Neural cell (in vitro differentiated cells): ENCODE measurements at regions not wholly inside any gene's neighbourhood (a gene's known extent, or its start where the extent isn't known, plus 50 kb on each side); places are given as distances from the start of the nearest gene placed in this dataset.

Experiments
- H2AFZ ChIP-seq: fragments of 200-600, 300-800 bp; sonication (generic), shearing (Covaris generic); 2 replicates; pipeline ENCODE4 v1.6.0; 2014; ENCODE audit warnings: low read depth, mild to moderate bottlenecking, antibody characterized with exemption, low read length, moderate library complexity
- H3F3A ChIP-seq: fragments of 200-600 bp; shearing (Covaris generic); 2 replicates; pipeline ENCODE4 v1.6.1; 2016; ENCODE audit warnings: mild to moderate bottlenecking, moderate library complexity, mixed read lengths, antibody characterized with exemption, low read length; ENCODE audit not compliant: insufficient read depth, poor library complexity, severe bottlenecking
- H3K27ac ChIP-seq: fragments of 200-600, 300-800 bp; sonication (generic), shearing (Covaris generic); 2 replicates; pipeline ENCODE4 v1.5.1; 2014; ENCODE audit warnings: mild to moderate bottlenecking, low read length, moderate library complexity
- H3K27me3 ChIP-seq: fragments of 300-800, 200-600 bp; sonication (generic), shearing (Covaris generic); 2 replicates; pipeline ENCODE4 v1.6.0; 2014; ENCODE audit warnings: mild to moderate bottlenecking, low read depth, low read length, moderate library complexity; ENCODE audit not compliant: insufficient read depth
- H3K36me3 ChIP-seq: fragments of 300-800, 200-600 bp; sonication (generic), shearing (Covaris generic); 2 replicates; pipeline ENCODE4 v1.5.1; 2014; ENCODE audit warnings: mild to moderate bottlenecking, antibody characterized with exemption, low read length, moderate library complexity; ENCODE audit not compliant: insufficient read depth
- H3K4me2 ChIP-seq: fragments of 300-800, 200-600 bp; sonication (generic), shearing (Covaris generic); 2 replicates; pipeline ENCODE4 v1.6.0; 2014; ENCODE audit warnings: mild to moderate bottlenecking, low read length
- H3K4me3 ChIP-seq: fragments of 300-800, 200-600 bp; sonication (generic), shearing (Covaris generic); 2 replicates; pipeline ENCODE4 v1.5.1; 2014; ENCODE audit warnings: mild to moderate bottlenecking, low read length, moderate library complexity
- H3K79me2 ChIP-seq: fragments of 200-600 bp; shearing (Covaris generic); replicated peaks from 2 replicates; pipeline ENCODE4 v1.6.0; 2014; ENCODE audit warnings: mild to moderate bottlenecking, low read length, moderate library complexity; ENCODE audit not compliant: insufficient read depth
- H3K9ac ChIP-seq: fragments of 300-800, 200-600 bp; sonication (generic), shearing (Covaris generic); 2 replicates; pipeline ENCODE4 v1.6.1; 2016; ENCODE audit warnings: mild to moderate bottlenecking, low read length, mixed read lengths
- H3K9me2 ChIP-seq: fragments of 200-600 bp; shearing (Covaris generic); 2 replicates; pipeline ENCODE4 v1.6.1; 2016; ENCODE audit warnings: mild to moderate bottlenecking, low read length, mixed read lengths; ENCODE audit not compliant: insufficient read depth
- H3K9me3 ChIP-seq: fragments of 200-600, 300-800 bp; sonication (generic), shearing (Covaris generic); 2 replicates; pipeline ENCODE4 v1.6.1; 2016; ENCODE audit warnings: mild to moderate bottlenecking, mixed run types, low read length, moderate library complexity, mixed read lengths
- H4K20me1 ChIP-seq: fragments of 200-600 bp; shearing (Covaris generic); 2 replicates; pipeline ENCODE4 v1.6.1; 2016; ENCODE audit warnings: mild to moderate bottlenecking, mixed run types; ENCODE audit not compliant: insufficient read depth
- EP300 ChIP-seq: fragments of 450-650 bp; conservative IDR thresholded peaks from 2 replicates; pipeline ENCODE4 v1.6.1; 2014; ENCODE audit warnings: antibody characterized with exemption, mild to moderate bottlenecking, moderate library complexity; ENCODE audit not compliant: poor library complexity, severe bottlenecking
- EZH2 ChIP-seq: fragments of 200-600, 300-800 bp; shearing (Covaris generic), sonication (generic); IDR thresholded peaks from 2 replicates; pipeline ENCODE4 v1.6.1; 2014; ENCODE audit warnings: antibody characterized with exemption, low read length, borderline replicate concordance, mild to moderate bottlenecking; ENCODE audit not compliant: insufficient read depth, poor library complexity, severe bottlenecking
- MXI1 ChIP-seq: fragments of 450-650 bp; conservative IDR thresholded peaks from 2 replicates; pipeline ENCODE4 v1.6.1; 2014; ENCODE audit warnings: antibody characterized with exemption, mild to moderate bottlenecking; ENCODE audit not compliant: poor library complexity, severe bottlenecking
- POLR2AphosphoS5 ChIP-seq: IDR thresholded peaks from 2 replicates; pipeline ENCODE4 v1.6.1; 2012
- RAD21 ChIP-seq: fragments of 450-650 bp; conservative IDR thresholded peaks from 2 replicates; pipeline ENCODE4 v1.6.1; 2014; ENCODE audit warnings: antibody characterized with exemption, mild to moderate bottlenecking, moderate library complexity
- SMC3 ChIP-seq: fragments of 450-650 bp; conservative IDR thresholded peaks from 2 replicates; pipeline ENCODE4 v1.6.1; 2014; ENCODE audit warnings: antibody characterized with exemption, mild to moderate bottlenecking, moderate library complexity; ENCODE audit not compliant: poor library complexity
- TAF1 ChIP-seq: IDR thresholded peaks from 2 replicates; pipeline ENCODE4 v1.6.1; 2012; ENCODE audit warnings: low read depth
- TF ChIP-seq, protein P1 (sequence below): IDR thresholded peaks from 2 replicates; pipeline ENCODE4 v1.6.1; 2012; ENCODE audit warnings: borderline replicate concordance
- TF ChIP-seq, protein P2 (sequence below): fragments of 450-650 bp; IDR thresholded peaks from 2 replicates; pipeline ENCODE4 v1.5.1; 2014; ENCODE audit warnings: antibody characterized with exemption, mild to moderate bottlenecking, moderate library complexity; ENCODE audit not compliant: poor library complexity, severe bottlenecking

DNA sequence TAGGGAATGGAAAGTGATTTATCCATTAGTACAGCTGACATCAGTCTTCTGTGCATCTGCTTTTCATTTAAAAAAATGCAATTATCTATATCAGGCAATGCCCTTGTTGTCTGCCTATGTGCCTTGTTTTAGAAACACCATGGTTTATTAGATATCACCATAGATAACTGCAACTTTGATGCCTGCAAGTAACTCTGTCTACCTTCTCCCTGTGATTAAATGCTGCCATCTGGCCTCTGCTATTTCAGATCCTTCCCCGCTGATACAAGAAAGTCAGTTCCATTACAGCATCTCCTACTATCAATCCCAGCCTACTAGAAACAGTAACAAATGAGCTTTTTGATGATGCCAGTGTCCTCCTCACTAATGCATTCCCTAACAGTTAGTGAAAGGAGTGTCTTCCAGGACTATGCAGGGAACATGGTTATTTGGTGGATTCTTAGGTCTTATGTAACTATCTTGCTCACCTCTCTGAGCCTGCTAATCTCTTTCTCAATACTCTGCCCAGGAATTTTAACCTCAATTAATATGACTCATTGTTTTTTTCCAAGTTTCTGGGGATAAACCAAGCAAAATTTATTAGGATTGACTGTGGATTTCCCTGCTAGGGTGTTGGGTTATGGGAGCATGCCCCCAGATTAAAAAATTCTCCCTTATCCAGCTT is 444.9 kb downstream of the RAPGEF2 start:
- no peak overlapping the region for H2AFZ ChIP-seq
- H3F3A ChIP-seq = no peaks in the 10 kb centered on the region
- no peak overlapping the region for H3K4me2 ChIP-seq
- no peak overlapping the region for H3K27ac ChIP-seq
- H3K4me3 ChIP-seq = no peak overlapping the region
- no peak for TF ChIP-seq EZH2
- no peak for TF ChIP-seq POLR2AphosphoS5
- TF ChIP-seq SMC3 = no peak
- no peak for TF ChIP-seq TAF1
- TF ChIP-seq EP300 = no peak
- TF ChIP-seq RAD21 = no peak
- TF ChIP-seq, protein P1, sequence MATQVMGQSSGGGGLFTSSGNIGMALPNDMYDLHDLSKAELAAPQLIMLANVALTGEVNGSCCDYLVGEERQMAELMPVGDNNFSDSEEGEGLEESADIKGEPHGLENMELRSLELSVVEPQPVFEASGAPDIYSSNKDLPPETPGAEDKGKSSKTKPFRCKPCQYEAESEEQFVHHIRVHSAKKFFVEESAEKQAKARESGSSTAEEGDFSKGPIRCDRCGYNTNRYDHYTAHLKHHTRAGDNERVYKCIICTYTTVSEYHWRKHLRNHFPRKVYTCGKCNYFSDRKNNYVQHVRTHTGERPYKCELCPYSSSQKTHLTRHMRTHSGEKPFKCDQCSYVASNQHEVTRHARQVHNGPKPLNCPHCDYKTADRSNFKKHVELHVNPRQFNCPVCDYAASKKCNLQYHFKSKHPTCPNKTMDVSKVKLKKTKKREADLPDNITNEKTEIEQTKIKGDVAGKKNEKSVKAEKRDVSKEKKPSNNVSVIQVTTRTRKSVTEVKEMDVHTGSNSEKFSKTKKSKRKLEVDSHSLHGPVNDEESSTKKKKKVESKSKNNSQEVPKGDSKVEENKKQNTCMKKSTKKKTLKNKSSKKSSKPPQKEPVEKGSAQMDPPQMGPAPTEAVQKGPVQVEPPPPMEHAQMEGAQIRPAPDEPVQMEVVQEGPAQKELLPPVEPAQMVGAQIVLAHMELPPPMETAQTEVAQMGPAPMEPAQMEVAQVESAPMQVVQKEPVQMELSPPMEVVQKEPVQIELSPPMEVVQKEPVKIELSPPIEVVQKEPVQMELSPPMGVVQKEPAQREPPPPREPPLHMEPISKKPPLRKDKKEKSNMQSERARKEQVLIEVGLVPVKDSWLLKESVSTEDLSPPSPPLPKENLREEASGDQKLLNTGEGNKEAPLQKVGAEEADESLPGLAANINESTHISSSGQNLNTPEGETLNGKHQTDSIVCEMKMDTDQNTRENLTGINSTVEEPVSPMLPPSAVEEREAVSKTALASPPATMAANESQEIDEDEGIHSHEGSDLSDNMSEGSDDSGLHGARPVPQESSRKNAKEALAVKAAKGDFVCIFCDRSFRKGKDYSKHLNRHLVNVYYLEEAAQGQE = no peak
- no peak for TF ChIP-seq MXI1
- no peak overlapping the region for H3K9ac ChIP-seq
- no peaks in the 10 kb centered on the region for H3K27me3 ChIP-seq
- no peaks in the 10 kb centered on the region for H3K9me3 ChIP-seq
- no peaks in the 10 kb centered on the region for H3K9me2 ChIP-seq
- no peaks in the 10 kb centered on the region for H4K20me1 ChIP-seq
- H3K79me2 ChIP-seq = no peaks in the 10 kb centered on the region
- no peaks in the 10 kb centered on the region for H3K36me3 ChIP-seq

DNA sequence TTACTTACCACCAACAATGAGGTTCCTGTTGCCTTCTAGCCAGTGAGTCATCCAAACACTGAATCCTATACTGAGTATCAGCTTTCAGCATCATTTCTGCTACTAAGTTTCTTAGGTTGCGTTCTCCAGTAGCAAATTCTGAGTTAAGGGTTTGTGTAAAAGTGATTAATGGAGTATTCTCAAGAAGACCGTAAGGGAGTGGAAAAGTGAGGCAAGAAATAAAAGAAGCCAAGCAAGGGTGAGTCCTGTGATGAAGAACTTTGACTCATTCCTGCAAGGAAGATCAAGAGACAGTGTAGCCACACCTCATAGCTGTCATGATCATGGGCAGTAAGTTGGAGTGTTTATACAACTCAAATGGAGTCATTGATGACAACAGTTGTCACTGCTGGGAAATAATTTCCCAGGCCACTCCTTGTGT is 446.2 kb downstream of the RAPGEF2 start:
- H4K20me1 ChIP-seq = no peaks in the 10 kb centered on the region
- no peaks in the 10 kb centered on the region for H3K9me3 ChIP-seq
- no peaks in the 10 kb centered on the region for H3K36me3 ChIP-seq
- no peaks in the 10 kb centered on the region for H3K79me2 ChIP-seq
- H2AFZ ChIP-seq = no peak overlapping the region
- no peaks in the 10 kb centered on the region for H3K9me2 ChIP-seq
- TF ChIP-seq, protein P2, sequence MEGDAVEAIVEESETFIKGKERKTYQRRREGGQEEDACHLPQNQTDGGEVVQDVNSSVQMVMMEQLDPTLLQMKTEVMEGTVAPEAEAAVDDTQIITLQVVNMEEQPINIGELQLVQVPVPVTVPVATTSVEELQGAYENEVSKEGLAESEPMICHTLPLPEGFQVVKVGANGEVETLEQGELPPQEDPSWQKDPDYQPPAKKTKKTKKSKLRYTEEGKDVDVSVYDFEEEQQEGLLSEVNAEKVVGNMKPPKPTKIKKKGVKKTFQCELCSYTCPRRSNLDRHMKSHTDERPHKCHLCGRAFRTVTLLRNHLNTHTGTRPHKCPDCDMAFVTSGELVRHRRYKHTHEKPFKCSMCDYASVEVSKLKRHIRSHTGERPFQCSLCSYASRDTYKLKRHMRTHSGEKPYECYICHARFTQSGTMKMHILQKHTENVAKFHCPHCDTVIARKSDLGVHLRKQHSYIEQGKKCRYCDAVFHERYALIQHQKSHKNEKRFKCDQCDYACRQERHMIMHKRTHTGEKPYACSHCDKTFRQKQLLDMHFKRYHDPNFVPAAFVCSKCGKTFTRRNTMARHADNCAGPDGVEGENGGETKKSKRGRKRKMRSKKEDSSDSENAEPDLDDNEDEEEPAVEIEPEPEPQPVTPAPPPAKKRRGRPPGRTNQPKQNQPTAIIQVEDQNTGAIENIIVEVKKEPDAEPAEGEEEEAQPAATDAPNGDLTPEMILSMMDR = no peak
- TF ChIP-seq SMC3 (no peak), MXI1 (no peak), TAF1 (no peak), EZH2 (no peak), POLR2AphosphoS5 (no peak), RAD21 (no peak), EP300 (no peak)
- TF ChIP-seq, protein P1 = no peak
- no peak overlapping the region for H3K9ac ChIP-seq
- no peak overlapping the region for H3K27ac ChIP-seq
- no peak overlapping the region for H3K4me3 ChIP-seq
- no peaks in the 10 kb centered on the region for H3K27me3 ChIP-seq
- H3F3A ChIP-seq = no peaks in the 10 kb centered on the region
- H3K4me2 ChIP-seq = no peak overlapping the region
